ENCODE measurements at regions not wholly inside any gene's neighbourhood (a gene's known extent, or its start where the extent isn't known, plus 50 kb on each side); places are given as distances from the start of the nearest gene placed in this dataset.
"Not testable (repeated sequence)": the region's sequence is repeated elsewhere in the genome, so short reads cannot be mapped to it uniquely, and the experiment has no call there.

DNA sequence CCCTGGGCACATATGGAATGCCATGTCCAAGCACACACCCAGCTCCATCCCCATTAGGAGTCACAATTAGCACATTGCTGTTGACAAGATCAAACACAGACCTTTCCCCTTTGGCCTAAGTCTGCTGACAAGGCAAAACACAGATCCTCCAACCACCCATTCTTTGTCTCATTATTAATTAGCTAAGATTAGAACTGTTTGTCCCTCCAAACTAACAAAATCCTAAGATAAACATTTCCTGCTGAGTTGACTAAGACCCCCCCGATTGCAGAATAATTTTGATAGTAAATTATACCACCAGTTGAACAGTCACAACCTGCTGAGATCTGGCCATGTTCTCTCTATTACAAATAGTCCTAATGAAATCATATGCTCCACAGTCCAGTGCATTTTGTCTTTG, 186.7 kb downstream of the SPATA31A1 start:
- H3K27me3 Mint-ChIP-seq; intact Hi-C loops (cut with micrococcal nuclease); H3K27ac Mint-ChIP-seq; H3K9me3 Mint-ChIP-seq; H3K36me3 Mint-ChIP-seq (ENCODE audit: low read depth); H3K4me1 Mint-ChIP-seq (ENCODE audit: low read depth); H3K4me3 Mint-ChIP-seq: not testable (repeated sequence)

DNA sequence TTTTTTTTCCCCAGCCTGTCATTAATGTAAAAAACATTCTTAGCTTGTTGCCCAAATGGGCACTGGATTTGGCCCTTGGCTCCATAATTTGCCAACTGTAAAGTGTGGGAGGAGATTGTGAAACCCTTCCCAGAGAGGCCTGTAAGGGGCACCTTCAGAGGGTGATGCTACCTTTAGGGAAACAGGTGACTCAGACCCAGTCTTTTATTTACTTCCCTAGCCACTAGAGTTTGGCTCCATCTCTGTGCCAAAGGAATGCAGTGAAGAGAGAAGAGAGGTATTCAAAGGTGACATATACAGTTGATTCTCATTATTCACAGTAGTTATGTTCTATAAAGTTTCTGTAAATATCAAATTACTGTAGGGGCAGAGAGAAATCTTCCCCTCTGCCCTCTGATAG, 189.6 kb downstream of the SPATA31A1 start:
- H3K4me3 Mint-ChIP-seq; intact Hi-C loops (cut with micrococcal nuclease); H3K36me3 Mint-ChIP-seq (ENCODE audit: low read depth); H3K4me1 Mint-ChIP-seq (ENCODE audit: low read depth); H3K9me3 Mint-ChIP-seq; H3K27ac Mint-ChIP-seq; H3K27me3 Mint-ChIP-seq: not testable (repeated sequence)

GRCh38 chr9:39550573-39550972, 195.1 kb downstream of the SPATA31A1 start:
- intact Hi-C loops (cut with micrococcal nuclease); H3K27me3 Mint-ChIP-seq; H3K36me3 Mint-ChIP-seq (ENCODE audit: low read depth); H3K4me3 Mint-ChIP-seq; H3K4me1 Mint-ChIP-seq (ENCODE audit: low read depth); H3K27ac Mint-ChIP-seq; H3K9me3 Mint-ChIP-seq: not testable (repeated sequence)

GRCh38 chr9:39551544-39551943, 196.1 kb downstream of the SPATA31A1 start:
- H3K36me3 Mint-ChIP-seq (ENCODE audit: low read depth); H3K4me3 Mint-ChIP-seq; intact Hi-C loops (cut with micrococcal nuclease); H3K27me3 Mint-ChIP-seq; H3K4me1 Mint-ChIP-seq (ENCODE audit: low read depth); H3K27ac Mint-ChIP-seq; H3K9me3 Mint-ChIP-seq: not testable (repeated sequence)

GRCh38 chr9:39552242-39552881, 196.9 kb downstream of the SPATA31A1 start:
- H3K4me3 Mint-ChIP-seq; H3K4me1 Mint-ChIP-seq (ENCODE audit: low read depth); intact Hi-C loops (cut with micrococcal nuclease); H3K36me3 Mint-ChIP-seq (ENCODE audit: low read depth); H3K9me3 Mint-ChIP-seq; H3K27ac Mint-ChIP-seq; H3K27me3 Mint-ChIP-seq: not testable (repeated sequence)

DNA sequence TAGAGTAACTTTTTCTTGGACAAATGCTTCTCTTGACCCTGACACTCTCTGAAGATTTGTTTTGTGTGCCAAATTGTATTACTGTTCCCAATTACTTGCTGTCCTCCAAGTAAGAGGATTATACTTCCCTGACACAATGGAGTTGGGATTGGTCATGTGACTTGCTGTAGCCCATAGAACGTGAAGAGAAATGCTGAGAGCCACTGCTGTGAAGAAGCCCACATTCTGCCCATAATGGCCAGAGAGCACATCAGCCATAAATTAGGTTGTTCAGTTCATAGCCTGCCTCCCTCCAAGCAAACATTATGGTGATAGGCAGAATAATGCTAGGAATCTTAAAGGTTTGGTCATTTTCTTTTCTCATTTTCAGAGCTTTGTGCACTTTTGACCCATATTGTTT, 198.9 kb downstream of the SPATA31A1 start:
- intact Hi-C loops (cut with micrococcal nuclease); H3K36me3 Mint-ChIP-seq (ENCODE audit: low read depth); H3K4me1 Mint-ChIP-seq (ENCODE audit: low read depth); H3K4me3 Mint-ChIP-seq; H3K9me3 Mint-ChIP-seq; H3K27me3 Mint-ChIP-seq; H3K27ac Mint-ChIP-seq: not testable (repeated sequence)

- H3K27me3 Mint-ChIP-seq; H3K9me3 Mint-ChIP-seq; H3K4me1 Mint-ChIP-seq (ENCODE audit: low read depth); H3K4me3 Mint-ChIP-seq; H3K36me3 Mint-ChIP-seq (ENCODE audit: low read depth); intact Hi-C loops (cut with micrococcal nuclease); H3K27ac Mint-ChIP-seq: not testable (repeated sequence)
These were observed 203.9 kb downstream of the SPATA31A1 start for GRCh38 chr9:39559384-39559783.

DNA sequence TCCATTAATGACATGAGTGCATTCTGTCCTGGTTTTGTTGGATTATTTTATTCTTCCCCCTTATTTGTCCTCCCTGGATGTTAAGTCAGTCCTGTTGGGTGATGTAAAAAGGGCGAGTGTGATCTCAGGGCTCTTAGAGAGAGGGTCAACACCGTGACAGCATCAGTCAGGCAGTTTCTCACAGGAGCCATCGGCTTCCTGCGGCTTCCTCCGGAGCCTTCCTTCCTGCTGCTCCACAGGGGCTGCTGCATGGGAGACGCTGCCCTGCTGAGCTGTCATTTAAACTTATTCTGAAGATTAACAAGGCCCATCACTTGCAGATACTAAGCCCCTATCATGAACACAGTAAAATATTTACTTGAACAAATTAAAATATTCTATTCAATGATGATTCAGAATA, 211.3 kb downstream of the SPATA31A1 start:
- intact Hi-C loops (cut with micrococcal nuclease); H3K4me3 Mint-ChIP-seq; H3K4me1 Mint-ChIP-seq (ENCODE audit: low read depth); H3K27ac Mint-ChIP-seq; H3K9me3 Mint-ChIP-seq; H3K27me3 Mint-ChIP-seq; H3K36me3 Mint-ChIP-seq (ENCODE audit: low read depth): not testable (repeated sequence)

DNA sequence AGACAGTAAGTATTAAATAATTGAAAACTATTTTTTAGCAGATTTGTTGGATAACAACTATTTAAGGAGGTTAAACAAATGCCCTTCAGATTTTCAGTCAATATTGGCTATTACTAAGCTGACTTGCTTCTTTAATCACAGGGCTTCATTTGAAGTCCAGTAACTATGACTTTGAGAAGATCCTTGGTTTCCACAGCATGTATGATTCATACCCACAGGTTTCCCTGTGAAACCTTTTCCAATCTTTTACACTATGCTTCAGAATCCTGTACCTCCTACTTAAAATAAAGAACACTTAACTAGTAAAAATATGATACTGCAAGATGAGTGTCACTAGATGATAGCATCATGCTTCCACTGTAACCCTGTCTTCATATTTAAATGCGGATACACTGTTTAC, 211.9 kb downstream of the SPATA31A1 start:
- H3K9me3 Mint-ChIP-seq; H3K27ac Mint-ChIP-seq; H3K4me1 Mint-ChIP-seq (ENCODE audit: low read depth); H3K36me3 Mint-ChIP-seq (ENCODE audit: low read depth); H3K4me3 Mint-ChIP-seq; intact Hi-C loops (cut with micrococcal nuclease); H3K27me3 Mint-ChIP-seq: not testable (repeated sequence)

GRCh38 chr9:39568900-39569299, 213.4 kb downstream of the SPATA31A1 start:
- H3K27ac Mint-ChIP-seq; H3K9me3 Mint-ChIP-seq; H3K36me3 Mint-ChIP-seq (ENCODE audit: low read depth); H3K4me3 Mint-ChIP-seq; H3K4me1 Mint-ChIP-seq (ENCODE audit: low read depth); H3K27me3 Mint-ChIP-seq; intact Hi-C loops (cut with micrococcal nuclease): not testable (repeated sequence)

- H3K4me1 Mint-ChIP-seq (ENCODE audit: low read depth); H3K27me3 Mint-ChIP-seq; H3K27ac Mint-ChIP-seq; H3K9me3 Mint-ChIP-seq; H3K36me3 Mint-ChIP-seq (ENCODE audit: low read depth); intact Hi-C loops (cut with micrococcal nuclease); H3K4me3 Mint-ChIP-seq: not testable (repeated sequence)
These were observed 217.9 kb downstream of the SPATA31A1 start for GRCh38 chr9:39573024-39574022.

DNA sequence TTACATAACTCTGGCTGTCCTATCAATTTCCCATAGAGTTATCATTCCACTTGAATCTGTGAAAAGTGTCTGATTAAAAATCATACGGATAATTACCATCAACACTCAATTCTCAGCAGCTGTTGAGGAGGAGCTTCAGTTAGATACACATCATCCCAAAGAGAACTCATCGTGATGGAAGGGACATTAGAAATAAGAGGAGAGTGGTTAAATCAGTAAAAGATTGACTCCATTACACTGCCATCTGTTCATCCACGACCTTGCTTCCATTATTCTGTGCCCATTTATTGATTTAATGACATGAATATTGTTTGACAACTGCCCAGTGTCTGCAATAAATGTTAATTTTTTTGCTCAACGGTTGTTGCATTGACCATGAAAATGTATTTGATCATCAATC, 223.5 kb downstream of the SPATA31A1 start:
- H3K27me3 Mint-ChIP-seq; H3K36me3 Mint-ChIP-seq (ENCODE audit: low read depth); H3K27ac Mint-ChIP-seq; intact Hi-C loops (cut with micrococcal nuclease); H3K9me3 Mint-ChIP-seq; H3K4me1 Mint-ChIP-seq (ENCODE audit: low read depth); H3K4me3 Mint-ChIP-seq: not testable (repeated sequence)

- intact Hi-C loops (cut with micrococcal nuclease); H3K9me3 Mint-ChIP-seq; H3K27ac Mint-ChIP-seq; H3K4me3 Mint-ChIP-seq; H3K4me1 Mint-ChIP-seq (ENCODE audit: low read depth); H3K27me3 Mint-ChIP-seq; H3K36me3 Mint-ChIP-seq (ENCODE audit: low read depth): not testable (repeated sequence)
These were observed 225.8 kb downstream of the SPATA31A1 start for GRCh38 chr9:39581296-39581695.

- intact Hi-C loops (cut with micrococcal nuclease); H3K9me3 Mint-ChIP-seq; H3K4me1 Mint-ChIP-seq (ENCODE audit: low read depth); H3K27me3 Mint-ChIP-seq; H3K4me3 Mint-ChIP-seq; H3K27ac Mint-ChIP-seq; H3K36me3 Mint-ChIP-seq (ENCODE audit: low read depth): not testable (repeated sequence)
These were observed 227.4 kb downstream of the SPATA31A1 start for GRCh38 chr9:39582677-39583412.

All from dendritic cell treated with granulocyte-macrophage colony-stimulating factor and Interleukin-4, amounts not matched to agents 40 ng/mL and 50 ng/mL, for 4 days (primary cell).